HepG2 (cell line): ENCODE measurements at regions not wholly inside any gene's neighbourhood (a gene's known extent, or its start where the extent isn't known, plus 50 kb on each side); places are given as distances from the start of the nearest gene placed in this dataset.

Source experiments
- ATAC-seq: fragments of 200-7000 bp; cut with Tn5 transposase; 3 replicates; pipeline ENCODE4 v1.9.1; 2020; ENCODE audit warnings: mild to moderate bottlenecking, moderate library complexity
- BruUV-seq: library from RNA; stranded (reverse); fragments of 400-500 nt; replicated peaks from 2 replicates; lab custom pipeline; 2021; lab: Mats Ljungman, UMichigan
- CTCF ChIA-PET: fragments of 300-600 bp; formaldehyde crosslinking; extraction: SDS; loops from one replicate; lab custom pipeline; 2021; ENCODE audit warnings: low total read pairs, inconsistent platforms, low intra/inter-chr PET ratio; lab: Yijun Ruan, JAX
- POLR2A ChIA-PET: fragments of 350-600 bp; sonication (Branson Sonifier 250); formaldehyde crosslinking; loops from one replicate; lab custom pipeline; 2020; ENCODE audit warnings: antibody characterized with exemption, inconsistent platforms; lab: Yijun Ruan, JAX
- DNase-seq: peaks from one replicate; pipeline ENCODE4 v3.0.0-alpha.2; 2015; ENCODE audit warnings: low spot score
- FAIRE-seq: peaks from 3 replicates; lab custom pipeline; 2011; peaks lifted over from hg19 to GRCh38; lab: Jason Lieb, UNC
- H2AFZ ChIP-seq: one replicate; pipeline ENCODE4 v1.6.1; 2011; ENCODE audit warnings: low read length, inconsistent platforms
- H3K27ac ChIP-seq: fragments of 300-600 bp; 3 replicates; pipeline ENCODE4 v1.8.0; 2011; ENCODE audit warnings: mixed run types, mild to moderate bottlenecking, mixed read lengths, low read length, inconsistent platforms; ENCODE audit not compliant: insufficient read depth; ENCODE audit errors: extremely low read length
- H3K27me3 ChIP-seq, 2 experiments: fragments of 200-600 bp in 1 of 2; 2 replicates in 1 of 2; 3 replicates in 1 of 2; pipeline versions ENCODE4 v1.6.0 to v1.8.0; 2011; ENCODE audit warnings: low read length in 2 of 2, mild to moderate bottlenecking in 2 of 2, moderate library complexity in 2 of 2, inconsistent platforms in 1 of 2; ENCODE audit not compliant: insufficient read depth in 2 of 2, control insufficient read depth in 1 of 2
- H3K36me3 ChIP-seq, 2 experiments: fragments of 200-600 bp in 1 of 2; replicated peaks in 1 of 2; 2 replicates in 1 of 2; 3 replicates in 1 of 2; pipeline versions ENCODE4 v1.5.1 to v1.8.0; 2011; ENCODE audit warnings: low read length in 2 of 2, inconsistent platforms in 1 of 2; ENCODE audit not compliant: insufficient read depth in 2 of 2, control insufficient read depth in 1 of 2
- H3K4me1 ChIP-seq: 2 replicates; pipeline ENCODE4 v1.5.1; 2012; ENCODE audit warnings: low read length, inconsistent platforms; ENCODE audit not compliant: insufficient read depth
- H3K4me2 ChIP-seq: 2 replicates; pipeline ENCODE4 v1.6.0; 2011; ENCODE audit warnings: low read depth, low read length, inconsistent platforms
- H3K4me3 ChIP-seq, 3 experiments: fragments of 200-600 bp in 1 of 3; sonication (generic), shearing (Covaris generic) in 1 of 3; replicated peaks in 1 of 3; 2 replicates each; pipeline ENCODE4 v1.5.1; 2011 to 2016; ENCODE audit warnings: low read length in 3 of 3, inconsistent platforms in 2 of 3, low read depth in 2 of 3, mild to moderate bottlenecking in 2 of 3, control low read depth in 1 of 3, mixed read lengths in 1 of 3; ENCODE audit not compliant: insufficient read depth in 1 of 3
- H3K79me2 ChIP-seq: one replicate; pipeline ENCODE4 v1.6.1; 2011; ENCODE audit warnings: low read length, inconsistent platforms; ENCODE audit not compliant: insufficient read depth
- H3K9ac ChIP-seq: 2 replicates; pipeline ENCODE4 v1.6.0; 2011; ENCODE audit warnings: mild to moderate bottlenecking, low read depth, low read length, inconsistent platforms; ENCODE audit not compliant: insufficient read depth
- H3K9me3 ChIP-seq: 2 replicates; pipeline ENCODE4 v1.5.1; 2012; ENCODE audit warnings: mild to moderate bottlenecking, low read length
- H4K20me1 ChIP-seq: 2 replicates; pipeline ENCODE4 v1.6.0; 2011; ENCODE audit warnings: inconsistent platforms, mild to moderate bottlenecking, low read length, moderate library complexity; ENCODE audit not compliant: insufficient read depth
- ARNT ChIP-seq: fragments of 450-650 bp; IDR thresholded peaks from 2 replicates; pipeline ENCODE4 v1.6.1; 2017
- ATF3 ChIP-seq: sonication (generic); formaldehyde crosslinking; IDR thresholded peaks from 2 replicates; pipeline ENCODE4 v1.4.0; 2020; ENCODE audit warnings: missing genetic modification reagents
- CBFB ChIP-seq: sonication (generic); formaldehyde crosslinking; IDR thresholded peaks from 2 replicates; pipeline ENCODE4 v1.4.0; 2020; ENCODE audit warnings: missing genetic modification reagents
- ETV6 ChIP-seq: sonication (generic); formaldehyde crosslinking; conservative IDR thresholded peaks from 2 replicates; pipeline ENCODE4 v1.4.0; 2020; ENCODE audit warnings: missing genetic modification reagents
- FUBP1 ChIP-seq: sonication (generic); formaldehyde crosslinking; IDR thresholded peaks from 2 replicates; pipeline ENCODE4 v1.5.1; 2020; ENCODE audit warnings: missing genetic modification reagents, mild to moderate bottlenecking, borderline replicate concordance
- KDM6A ChIP-seq: IDR thresholded peaks from 2 replicates; pipeline ENCODE4 v1.6.1; 2016; ENCODE audit warnings: low read depth
- NR0B2 ChIP-seq: sonication (generic); formaldehyde crosslinking; IDR thresholded peaks from 2 replicates; pipeline ENCODE4 v1.4.0; 2020; ENCODE audit warnings: mild to moderate bottlenecking, missing genetic modification reagents
- RORA ChIP-seq: sonication (generic); formaldehyde crosslinking; IDR thresholded peaks from 2 replicates; pipeline ENCODE4 v1.5.0; 2020; ENCODE audit warnings: mild to moderate bottlenecking, missing genetic modification reagents, moderate library complexity
- SMC3 ChIP-seq: IDR thresholded peaks from 2 replicates; pipeline ENCODE4 v1.6.1; 2011; ENCODE audit warnings: low read length, improper control_type of control experiment
- SYNCRIP ChIP-seq: fragments of 200-400 bp; formaldehyde crosslinking; IDR thresholded peaks from 2 replicates; pipeline ENCODE4 v1.6.1; 2018; ENCODE audit warnings: mild to moderate bottlenecking, low read depth, low read length; ENCODE audit not compliant: insufficient read depth
- ZKSCAN5 ChIP-seq: sonication (generic); formaldehyde crosslinking; IDR thresholded peaks from 2 replicates; pipeline ENCODE4 v1.5.1; 2020; ENCODE audit warnings: mild to moderate bottlenecking, missing genetic modification reagents
- ZNF276 ChIP-seq: sonication (generic); formaldehyde crosslinking; IDR thresholded peaks from 2 replicates; pipeline ENCODE4 v1.4.0; 2020; ENCODE audit warnings: mild to moderate bottlenecking, low read depth, missing genetic modification reagents
- ZNF292 ChIP-seq: sonication (generic); formaldehyde crosslinking; IDR thresholded peaks from 2 replicates; pipeline ENCODE4 v1.8.1; 2022; ENCODE audit warnings: mild to moderate bottlenecking, low read depth, missing genetic modification reagents, borderline replicate concordance
- ZNF552 ChIP-seq: sonication (generic); formaldehyde crosslinking; IDR thresholded peaks from 2 replicates; pipeline ENCODE4 v1.9.0; 2022; ENCODE audit warnings: missing genetic modification reagents, mild to moderate bottlenecking, borderline replicate concordance
- ZNF557 ChIP-seq: sonication (generic); formaldehyde crosslinking; IDR thresholded peaks from 2 replicates; pipeline ENCODE4 v1.4.0; 2020; ENCODE audit warnings: missing genetic modification reagents
- ZNF614 ChIP-seq: IDR thresholded peaks from 2 replicates; pipeline ENCODE4 v1.6.1; 2018; ENCODE audit warnings: missing biosample characterization, missing genetic modification reagents, inconsistent platforms, borderline replicate concordance
- ZNF710 ChIP-seq: sonication (generic); formaldehyde crosslinking; IDR thresholded peaks from 2 replicates; pipeline ENCODE4 v1.5.0; 2020; ENCODE audit warnings: mild to moderate bottlenecking, missing genetic modification reagents, borderline replicate concordance
- ZNF720 ChIP-seq: sonication (generic); formaldehyde crosslinking; IDR thresholded peaks from 2 replicates; pipeline ENCODE4 v1.4.0; 2020; ENCODE audit warnings: missing genetic modification reagents
- WGBS: methylation state at CpG from one replicate; pipeline ENCODE4 v1.1.6; 2017; ENCODE audit warnings: low lambda C conversion rate; 5-methylcytosine and 5-hydroxymethylcytosine counted together
- in situ Hi-C: cut with HindIII; loops from 2 replicates; pipeline ENCODE4 v1.10.0; 2017; ENCODE audit warnings: low pct_unique_long_range_greater_than_20kb; ENCODE audit not compliant: extremely low pct_ligation_motif_present
- intact Hi-C: fragments of 100-400 bp; cut with micrococcal nuclease; formaldehyde crosslinking; loops from one replicate; pipeline ENCODE4 v1.10.0; 2022; ENCODE audit not compliant: unreplicated experiment

GRCh38 chr10:121659236-121659635, 61.0 kb upstream of the FGFR2 start:
- 49% methylated on average over 10 of the region's 10 CpGs for WGBS
- in situ Hi-C loops, result no loop called here
- ATAC-seq, result no peak
- no peak overlapping the region for H3K27ac ChIP-seq
- H3K4me3 ChIP-seq, result no peak overlapping the region
- POLR2A ChIA-PET, result no interaction called here
- H3K9ac ChIP-seq, result no peak overlapping the region
- no peaks in the 10 kb centered on the region for H3K79me2 ChIP-seq
- CTCF ChIA-PET, result no interaction called here
- no peak overlapping the region for H2AFZ ChIP-seq
- no peaks in the 10 kb centered on the region for H4K20me1 ChIP-seq
- H3K4me1 ChIP-seq, result no peaks in the 10 kb centered on the region
- BruUV-seq, result no TSS peak
- H3K36me3 ChIP-seq, result no peaks in the 10 kb centered on the region
- no peak overlapping the region for H3K4me2 ChIP-seq
- intact Hi-C loops, result no loop called here
- DNase-seq, result no peak
- no peaks in the 10 kb centered on the region for H3K27me3 ChIP-seq
- FAIRE-seq, result no peak
- no peaks in the 10 kb centered on the region for H3K9me3 ChIP-seq
- no peak for TF ChIP-seq RORA (CRISPR knock-in tag)
- TF ChIP-seq ZNF614 (CRISPR knock-in tag), result no peak
- no peak for TF ChIP-seq ARNT
- TF ChIP-seq ZNF557 (CRISPR knock-in tag), result no peak
- TF ChIP-seq CBFB (CRISPR knock-in tag), result no peak
- TF ChIP-seq ZNF276 (CRISPR knock-in tag), result no peak
- TF ChIP-seq ATF3 (CRISPR knock-in tag), result no peak
- no peak for TF ChIP-seq ZKSCAN5 (CRISPR knock-in tag)
- no peak for TF ChIP-seq ETV6 (CRISPR knock-in tag)
- TF ChIP-seq NR0B2 (CRISPR knock-in tag), result no peak
- no peak for TF ChIP-seq ZNF720 (CRISPR knock-in tag)
- TF ChIP-seq KDM6A, result no peak
- TF ChIP-seq ZNF292 (CRISPR knock-in tag), result no peak
- TF ChIP-seq ZNF552 (CRISPR knock-in tag), result no peak
- no peak for TF ChIP-seq ZNF710 (CRISPR knock-in tag)
- no peak for TF ChIP-seq FUBP1
- TF ChIP-seq SMC3, result no peak
- no peak for TF ChIP-seq SYNCRIP
